B cell (primary cell): ENCODE measurements at regions not wholly inside any gene's neighbourhood (a gene's known extent, or its start where the extent isn't known, plus 50 kb on each side); places are given as distances from the start of the nearest gene placed in this dataset.

Experiments
- ATAC-seq: fragments of 200-7000 bp; cut with Tn5 transposase; one replicate; pipeline ENCODE4 v1.10.0; 2021; ENCODE audit warnings: low read depth, mild to moderate bottlenecking, moderate number of reproducible peaks, moderate library complexity
- CTCF ChIA-PET: fragments of 350-600 bp; sonication (Branson Sonifier 250); formaldehyde crosslinking; loops from one replicate; lab custom pipeline; 2021; ENCODE audit warnings: antibody characterized with exemption, inconsistent platforms; lab: Charles Lee
- POLR2A ChIA-PET: fragments of 350-600 bp; sonication (Branson Sonifier 250); formaldehyde crosslinking; loops from one replicate; lab custom pipeline; 2021; ENCODE audit warnings: antibody characterized with exemption; lab: Charles Lee
- DNase-seq: peaks from one replicate; pipeline ENCODE4 v3.0.0; 2013
- H2AFZ ChIP-seq: 2 replicates; pipeline ENCODE4 v1.6.1; 2012; ENCODE audit warnings: mild to moderate bottlenecking, low read depth, low read length; ENCODE audit not compliant: insufficient read depth, poor library complexity, severe bottlenecking
- H3K27ac ChIP-seq, 2 donors: 1 replicate in 1 of 2; 2 replicates in 1 of 2; pipeline ENCODE4 v1.5.1; 2012 to 2013; ENCODE audit warnings: low read length in 2 of 2, mild to moderate bottlenecking in 2 of 2, moderate library complexity in 1 of 2
- H3K27me3 ChIP-seq, 4 experiments: fragments of 200-600 bp in 1 of 4; sonication (generic) in 1 of 4; replicated peaks in 1 of 4; 1 replicate in 2 of 4; 2 replicates in 2 of 4; pipeline versions ENCODE4 v1.6.1 to v1.7.0; 2013 to 2016; ENCODE audit warnings: low read length in 3 of 4, mild to moderate bottlenecking in 2 of 4, mixed read lengths in 1 of 4, moderate library complexity in 1 of 4; ENCODE audit not compliant: insufficient read depth in 4 of 4, control insufficient read depth in 3 of 4; ENCODE audit errors: control extremely low read depth in 1 of 4
- H3K36me3 ChIP-seq, 2 experiments: replicated peaks in 1 of 2; 1 replicate in 1 of 2; 2 replicates in 1 of 2; pipeline versions ENCODE4 v1.6.1 to v1.7.1; 2013; ENCODE audit warnings: low read length in 1 of 2; ENCODE audit not compliant: insufficient read depth in 2 of 2, control insufficient read depth in 1 of 2; ENCODE audit errors: control extremely low read depth in 1 of 2, extremely low read depth in 1 of 2
- H3K4me1 ChIP-seq, 2 donors: fragments of 200-600 bp in 1 of 2; sonication (generic) in 1 of 2; 1 replicate in 1 of 2; 2 replicates in 1 of 2; pipeline versions ENCODE4 v1.5.1 to v1.6.1; 2013 to 2017; ENCODE audit warnings: low read length in 2 of 2; ENCODE audit not compliant: control insufficient read depth in 2 of 2, insufficient read depth in 2 of 2
- H3K4me2 ChIP-seq: replicated peaks from 2 replicates; pipeline ENCODE3; 2012; ENCODE audit warnings: mild to moderate bottlenecking, low read depth, low read length; ENCODE audit not compliant: poor library complexity, severe bottlenecking
- H3K4me3 ChIP-seq, 5 experiments: fragments of 200-600 bp in 1 of 5; sonication (generic) in 1 of 5; 1 replicate in 3 of 5; 2 replicates in 2 of 5; pipeline versions ENCODE4 v1.5.1 to v1.7.0; 2011 to 2016; ENCODE audit warnings: low read length in 4 of 5, mild to moderate bottlenecking in 4 of 5, low read depth in 2 of 5, control low read depth in 1 of 5, moderate library complexity in 1 of 5; ENCODE audit not compliant: insufficient read depth in 1 of 5; ENCODE audit errors: control extremely low read depth in 1 of 5, extremely low read depth in 1 of 5
- H3K79me2 ChIP-seq: fragments of 200-600 bp; sonication (generic); one replicate; pipeline ENCODE4 v1.6.0; 2016; ENCODE audit warnings: low read length; ENCODE audit not compliant: control insufficient read depth, insufficient read depth
- H3K9ac ChIP-seq: fragments of 200-600 bp; sonication (generic); 2 replicates; pipeline ENCODE4 v1.6.1; 2017; ENCODE audit warnings: mild to moderate bottlenecking, low read length, moderate library complexity
- H3K9me3 ChIP-seq, 3 donors: one replicate each; pipeline versions ENCODE4 v1.6.1 to v1.7.1; 2013; ENCODE audit warnings: low read length in 2 of 3; ENCODE audit not compliant: control insufficient read depth in 2 of 3, insufficient read depth in 1 of 3; ENCODE audit errors: control extremely low read depth in 1 of 3
- H4K20me1 ChIP-seq: 2 replicates; pipeline ENCODE4 v1.6.0; 2012; ENCODE audit warnings: mild to moderate bottlenecking, low read length; ENCODE audit not compliant: insufficient read depth, control insufficient read depth, poor library complexity, severe bottlenecking
- H3K27ac Mint-ChIP-seq: one replicate; pipeline ENCODE4 v1.8.0; 2021; ENCODE audit warnings: mixed read lengths
- H3K27me3 Mint-ChIP-seq: one replicate; pipeline ENCODE4 v1.8.0; 2021; ENCODE audit warnings: mixed read lengths
- H3K4me1 Mint-ChIP-seq: one replicate; pipeline ENCODE4 v1.8.0; 2021; ENCODE audit warnings: mixed read lengths
- H3K4me3 Mint-ChIP-seq: one replicate; pipeline ENCODE4 v1.8.0; 2021; ENCODE audit warnings: mixed read lengths
- H3K9me3 Mint-ChIP-seq: one replicate; pipeline ENCODE4 v1.8.0; 2022; ENCODE audit warnings: mixed read lengths; ENCODE audit not compliant: insufficient read depth
- EZH2 ChIP-seq: IDR thresholded peaks from 2 replicates; pipeline ENCODE4 v1.6.1; 2012; ENCODE audit warnings: borderline replicate concordance, low read depth, mild to moderate bottlenecking, moderate library complexity, low read length; ENCODE audit not compliant: insufficient read depth, poor library complexity, severe bottlenecking
- WGBS: methylation state at CpG from one replicate; pipeline ENCODE4 v1.1.5; 2013; ENCODE audit warnings: missing lambda C conversion rate; ENCODE audit not compliant: insufficient coverage; 5-methylcytosine and 5-hydroxymethylcytosine counted together
- intact Hi-C: fragments of 100-400 bp; cut with micrococcal nuclease; formaldehyde crosslinking; loops from one replicate; pipeline ENCODE4 v1.10.0; 2022
- TF ChIP-seq, protein P1 (sequence below): fragments of 200-600 bp; IDR thresholded peaks from one replicate; pipeline ENCODE4 v1.8.0; 2022; ENCODE audit warnings: antibody characterized with exemption, mild to moderate bottlenecking

DNA sequence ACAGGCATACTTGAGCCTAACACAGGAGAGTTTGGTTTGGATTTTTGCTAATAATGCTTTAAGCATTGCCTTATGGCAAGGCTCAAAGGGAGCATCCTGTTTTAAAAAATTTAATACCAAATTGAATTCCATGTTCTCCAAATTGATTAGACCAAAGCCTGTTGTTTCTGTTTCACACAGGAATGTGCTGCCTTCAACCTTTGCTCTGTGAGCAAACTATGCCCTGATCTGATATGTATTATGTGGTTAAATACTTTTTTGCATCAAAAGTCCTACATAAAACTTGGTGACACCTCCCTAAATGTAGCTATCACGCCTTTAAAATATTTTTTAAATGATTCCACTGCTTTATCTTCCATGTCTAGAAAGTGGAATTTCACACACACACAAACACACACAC, 691.4 kb downstream of the CPS1 start:
- H3K4me3 Mint-ChIP-seq: no peak overlapping the region
- H3K79me2 ChIP-seq: no peaks in the 10 kb centered on the region
- DNase-seq (no peak), ATAC-seq (no peak)
- WGBS: no CpG with 5 or more reads among the region's 1 CpG
- H3K27me3 Mint-ChIP-seq: no peaks in the 10 kb centered on the region
- H2AFZ ChIP-seq: no peak overlapping the region
- no peaks in the 10 kb centered on the region for H3K9me3 Mint-ChIP-seq
- intact Hi-C loops: no loop called here
- H3K4me1 ChIP-seq: no peaks in the 10 kb centered on the region
- H3K4me1 Mint-ChIP-seq: no peaks in the 10 kb centered on the region
- H3K4me3 ChIP-seq: no peak overlapping the region
- ChIA-PET POLR2A (no interaction called here), CTCF (no interaction called here)
- no peak overlapping the region for H3K27ac ChIP-seq
- no peaks in the 10 kb centered on the region for H3K36me3 ChIP-seq
- H3K27me3 ChIP-seq: no peaks in the 10 kb centered on the region
- H3K27ac Mint-ChIP-seq: no peak overlapping the region
- peaks cover 0 to 4% (median 0%) of the 10 kb centered on the region in 3 donors for H3K9me3 ChIP-seq
- no peaks in the 10 kb centered on the region for H4K20me1 ChIP-seq
- no peak overlapping the region for H3K9ac ChIP-seq
- H3K4me2 ChIP-seq: no peak overlapping the region
- no peak for TF ChIP-seq EZH2
- TF ChIP-seq, protein P1, sequence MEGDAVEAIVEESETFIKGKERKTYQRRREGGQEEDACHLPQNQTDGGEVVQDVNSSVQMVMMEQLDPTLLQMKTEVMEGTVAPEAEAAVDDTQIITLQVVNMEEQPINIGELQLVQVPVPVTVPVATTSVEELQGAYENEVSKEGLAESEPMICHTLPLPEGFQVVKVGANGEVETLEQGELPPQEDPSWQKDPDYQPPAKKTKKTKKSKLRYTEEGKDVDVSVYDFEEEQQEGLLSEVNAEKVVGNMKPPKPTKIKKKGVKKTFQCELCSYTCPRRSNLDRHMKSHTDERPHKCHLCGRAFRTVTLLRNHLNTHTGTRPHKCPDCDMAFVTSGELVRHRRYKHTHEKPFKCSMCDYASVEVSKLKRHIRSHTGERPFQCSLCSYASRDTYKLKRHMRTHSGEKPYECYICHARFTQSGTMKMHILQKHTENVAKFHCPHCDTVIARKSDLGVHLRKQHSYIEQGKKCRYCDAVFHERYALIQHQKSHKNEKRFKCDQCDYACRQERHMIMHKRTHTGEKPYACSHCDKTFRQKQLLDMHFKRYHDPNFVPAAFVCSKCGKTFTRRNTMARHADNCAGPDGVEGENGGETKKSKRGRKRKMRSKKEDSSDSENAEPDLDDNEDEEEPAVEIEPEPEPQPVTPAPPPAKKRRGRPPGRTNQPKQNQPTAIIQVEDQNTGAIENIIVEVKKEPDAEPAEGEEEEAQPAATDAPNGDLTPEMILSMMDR: no peak

DNA sequence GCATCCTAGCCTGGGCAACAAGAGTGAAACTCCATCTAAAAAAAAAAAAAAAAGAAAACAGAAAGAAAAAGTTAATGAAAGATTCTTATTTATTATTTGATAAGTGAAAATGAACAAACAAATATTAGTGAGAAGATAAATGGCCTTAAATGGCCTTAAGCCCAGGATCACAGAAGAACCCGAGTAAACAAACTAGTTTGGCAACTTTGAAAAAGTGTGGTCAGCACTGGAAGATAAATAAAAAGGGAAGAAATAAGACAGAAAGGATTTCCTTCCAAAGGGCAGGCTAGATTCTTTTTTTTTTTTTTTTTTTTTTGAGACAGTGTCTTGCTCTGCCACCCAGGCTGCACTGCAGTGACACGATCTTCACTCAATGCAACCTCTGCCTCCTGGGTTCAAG, 692.4 kb downstream of the CPS1 start:
- no peaks in the 10 kb centered on the region for H3K9me3 Mint-ChIP-seq
- H3K4me1 Mint-ChIP-seq: no peaks in the 10 kb centered on the region
- no peaks in the 10 kb centered on the region for H3K27me3 ChIP-seq
- no peaks in the 10 kb centered on the region for H3K79me2 ChIP-seq
- 80% methylated on average over 1 of the region's 2 CpGs for WGBS
- no peak overlapping the region for H2AFZ ChIP-seq
- ChIA-PET POLR2A (no interaction called here), CTCF (no interaction called here)
- no peaks in the 10 kb centered on the region for H3K36me3 ChIP-seq
- ATAC-seq (no peak), DNase-seq (no peak)
- no peaks in the 10 kb centered on the region for H3K4me1 ChIP-seq
- H3K9ac ChIP-seq: no peak overlapping the region
- no peaks in the 10 kb centered on the region for H4K20me1 ChIP-seq
- no peak overlapping the region for H3K27ac ChIP-seq
- TF ChIP-seq, protein P1: no peak
- no peak for TF ChIP-seq EZH2
- no peak overlapping the region for H3K4me2 ChIP-seq
- no peak overlapping the region for H3K4me3 Mint-ChIP-seq
- H3K4me3 ChIP-seq: no peak overlapping the region
- no peak overlapping the region for H3K27ac Mint-ChIP-seq
- no peaks in the 10 kb centered on the region for H3K27me3 Mint-ChIP-seq
- intact Hi-C loops: no loop called here
- H3K9me3 ChIP-seq: peaks cover 0 to 4% (median 0%) of the 10 kb centered on the region in 3 donors
